GM23248 (cell line): ENCODE measurements at regions not wholly inside any gene's neighbourhood (a gene's known extent, or its start where the extent isn't known, plus 50 kb on each side); places are given as distances from the start of the nearest gene placed in this dataset.

Experiments used
- EZH2 ChIP-seq: fragments of 200-600 bp; sonication (generic); IDR thresholded peaks from 2 replicates; pipeline ENCODE4 v1.6.1; 2018; ENCODE audit warnings: antibody characterized with exemption, mild to moderate bottlenecking; ENCODE audit not compliant: insufficient read depth, poor library complexity, severe bottlenecking
- EZH2phosphoT487 ChIP-seq: fragments of 200-600 bp; sonication (generic); IDR thresholded peaks from 2 replicates; pipeline ENCODE4 v1.6.1; 2018; ENCODE audit warnings: antibody characterized with exemption, moderate library complexity, mild to moderate bottlenecking, low read depth; ENCODE audit not compliant: insufficient read depth

DNA sequence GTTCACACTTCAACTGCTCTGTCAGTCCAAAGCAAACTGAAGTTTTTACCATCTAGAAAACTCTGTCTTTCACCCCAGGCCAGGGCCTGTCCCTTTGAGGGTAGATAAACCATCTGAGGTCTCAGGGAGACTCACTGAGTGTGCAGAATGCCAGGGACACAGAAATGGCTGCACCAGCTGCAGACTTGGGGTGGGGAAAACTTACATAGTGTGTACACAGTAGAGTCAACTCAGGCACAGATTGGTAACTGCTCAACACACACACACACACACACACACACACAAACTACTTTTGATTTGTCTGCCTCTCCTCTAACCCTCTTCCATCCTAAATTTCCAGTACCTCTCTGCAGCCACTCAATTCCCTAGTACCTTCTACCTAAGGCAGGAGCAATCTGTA lies 374.9 kb upstream of the JAG1 start:
- no peak for TF ChIP-seq EZH2
- no peak for TF ChIP-seq EZH2phosphoT487
